T-helper 22 cell (primary cell): ENCODE measurements at regions not wholly inside any gene's neighbourhood (a gene's known extent, or its start where the extent isn't known, plus 50 kb on each side); places are given as distances from the start of the nearest gene placed in this dataset.

Source experiments
- DNase-seq: peaks from one replicate; pipeline ENCODE4 v3.0.0-alpha.2; 2020; ENCODE audit warnings: low read depth

DNA sequence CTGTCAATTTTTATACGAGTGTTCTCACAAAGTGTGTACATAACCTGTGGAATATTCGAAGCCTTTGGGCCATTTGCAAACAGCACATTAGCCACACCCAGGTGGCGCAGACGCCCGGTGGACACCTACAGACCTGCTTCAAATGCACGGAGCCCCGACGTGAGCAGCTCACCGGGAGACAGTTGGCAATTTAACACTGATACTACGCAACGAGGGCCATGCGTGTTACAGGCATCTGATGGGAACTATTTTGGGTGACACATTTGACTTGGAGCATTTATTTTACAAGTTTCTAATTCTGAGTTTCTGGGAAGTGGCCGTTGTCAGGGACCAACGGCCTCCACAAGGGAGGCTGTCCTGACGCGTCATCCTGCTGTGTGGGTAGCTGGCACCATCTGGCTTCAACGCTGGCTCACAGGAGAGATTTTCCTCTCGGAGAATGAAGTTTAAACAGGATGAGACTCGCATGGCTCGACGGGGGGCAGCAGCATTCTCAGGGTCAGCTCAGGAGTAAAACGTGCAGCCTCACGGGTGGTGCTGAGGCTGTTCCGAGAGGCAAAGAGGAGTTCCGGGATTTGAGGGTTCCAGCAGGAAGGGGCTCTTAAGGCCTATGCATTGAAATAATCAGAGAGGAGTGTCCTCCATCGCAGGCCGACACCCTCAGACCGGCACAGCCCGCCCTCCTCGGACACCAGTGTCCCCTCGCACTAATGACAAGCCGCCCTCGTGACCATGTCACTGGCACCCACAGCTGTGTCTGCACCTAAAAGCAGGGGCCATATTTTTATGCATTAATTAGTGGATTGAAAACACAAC, 207.4 kb downstream of the DLL1 start:
- DNase-seq = no peak

DNA sequence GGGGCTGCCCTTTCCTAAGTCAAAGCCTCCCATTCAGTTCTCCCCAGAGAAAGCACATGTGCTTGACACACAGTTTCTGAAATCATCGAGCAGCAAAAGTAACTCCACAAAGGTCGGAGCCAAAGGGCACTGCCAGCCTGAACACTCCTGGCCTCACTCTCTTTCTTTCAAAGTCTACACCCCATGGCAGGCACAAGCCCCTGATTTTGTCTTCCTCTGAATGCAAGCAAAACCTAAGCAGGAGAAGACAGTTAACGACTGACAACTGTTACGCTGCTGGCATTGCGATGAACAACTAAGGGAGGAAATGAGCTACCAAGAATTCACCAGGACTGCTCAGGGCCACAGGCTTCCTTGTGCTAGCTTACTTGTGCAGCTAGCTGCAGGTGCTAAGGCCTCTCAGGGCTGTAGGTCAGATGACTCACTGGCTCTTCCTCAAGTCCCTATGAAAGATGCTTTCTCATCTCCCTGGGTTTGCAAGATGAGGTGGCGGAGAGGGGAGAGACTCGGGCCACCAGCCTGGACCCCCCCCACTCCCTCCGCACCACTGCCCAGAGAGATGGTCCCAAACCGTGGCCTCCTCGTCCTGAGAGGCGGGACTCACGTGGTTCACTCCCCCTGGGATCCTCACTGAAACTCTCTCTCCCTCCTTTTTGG, 208.2 kb downstream of the DLL1 start:
- DNase-seq = no peak

DNA sequence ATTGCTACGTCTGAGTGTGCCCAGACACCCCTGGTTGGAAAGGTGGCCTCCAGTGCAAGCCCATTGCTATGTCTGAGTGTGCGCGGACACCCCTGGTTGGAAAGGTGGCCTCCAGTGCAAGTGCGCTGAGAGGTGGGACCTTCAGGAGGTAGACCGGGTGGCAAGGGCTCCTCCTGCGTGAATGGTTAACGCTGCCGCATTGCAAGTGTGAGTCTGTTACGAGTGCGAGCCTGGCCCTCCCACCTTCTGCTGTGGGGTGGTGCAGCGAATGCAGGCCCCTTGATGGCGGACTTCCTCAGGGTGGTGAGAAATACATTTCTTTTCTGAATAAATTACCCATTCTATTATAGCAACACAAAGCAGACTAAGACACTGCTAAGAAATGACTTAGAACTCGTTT, 208.8 kb downstream of the DLL1 start:
- no peak for DNase-seq

DNA sequence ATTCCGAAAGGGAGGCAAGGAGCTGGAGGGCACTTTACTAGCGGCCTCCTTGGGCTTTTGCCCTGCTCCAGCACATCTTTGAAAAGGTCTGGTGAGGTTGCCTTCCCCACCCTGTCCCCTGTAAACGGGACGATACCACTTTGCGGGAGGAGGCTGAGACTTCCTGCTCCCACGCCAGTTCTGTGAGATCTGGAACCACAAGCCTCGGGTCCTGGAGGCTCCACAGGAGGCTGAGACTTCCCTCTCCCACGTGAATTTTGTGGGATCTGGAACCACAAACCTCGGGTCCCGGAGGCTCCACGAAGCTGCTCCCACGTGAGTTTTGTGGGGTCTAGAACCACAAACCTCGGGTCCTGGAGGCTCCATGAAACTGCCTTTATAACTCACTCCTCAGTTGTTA, 209.3 kb downstream of the DLL1 start:
- DNase-seq = no peak

DNA sequence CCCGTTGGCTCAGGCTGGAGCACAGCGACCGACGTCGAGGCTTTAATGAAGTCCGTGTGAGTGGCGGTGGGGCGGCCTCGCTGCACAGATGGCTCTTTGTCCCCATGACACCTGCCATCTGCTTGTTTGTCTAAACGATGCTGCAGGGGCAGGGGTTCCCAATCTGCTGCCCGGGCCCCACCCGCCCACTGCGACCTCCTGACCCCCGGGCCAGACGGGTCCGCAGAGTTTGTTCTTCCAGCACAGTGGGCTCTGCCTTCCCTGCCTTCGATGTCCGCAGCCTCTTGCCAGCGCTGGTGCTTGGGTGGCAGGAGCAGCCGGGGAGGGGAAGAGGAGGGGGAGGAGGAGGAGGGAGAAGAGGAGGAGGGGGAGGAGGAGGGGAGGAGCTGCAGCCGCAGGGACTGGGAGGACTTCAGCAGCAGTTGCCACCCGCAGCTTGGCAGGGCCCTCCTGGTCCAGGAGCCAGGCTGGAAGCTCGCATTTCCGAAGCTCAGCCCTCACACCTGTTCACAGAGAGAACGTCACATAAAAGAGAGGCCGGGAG, 210.0 kb downstream of the DLL1 start:
- no peak for DNase-seq

DNA sequence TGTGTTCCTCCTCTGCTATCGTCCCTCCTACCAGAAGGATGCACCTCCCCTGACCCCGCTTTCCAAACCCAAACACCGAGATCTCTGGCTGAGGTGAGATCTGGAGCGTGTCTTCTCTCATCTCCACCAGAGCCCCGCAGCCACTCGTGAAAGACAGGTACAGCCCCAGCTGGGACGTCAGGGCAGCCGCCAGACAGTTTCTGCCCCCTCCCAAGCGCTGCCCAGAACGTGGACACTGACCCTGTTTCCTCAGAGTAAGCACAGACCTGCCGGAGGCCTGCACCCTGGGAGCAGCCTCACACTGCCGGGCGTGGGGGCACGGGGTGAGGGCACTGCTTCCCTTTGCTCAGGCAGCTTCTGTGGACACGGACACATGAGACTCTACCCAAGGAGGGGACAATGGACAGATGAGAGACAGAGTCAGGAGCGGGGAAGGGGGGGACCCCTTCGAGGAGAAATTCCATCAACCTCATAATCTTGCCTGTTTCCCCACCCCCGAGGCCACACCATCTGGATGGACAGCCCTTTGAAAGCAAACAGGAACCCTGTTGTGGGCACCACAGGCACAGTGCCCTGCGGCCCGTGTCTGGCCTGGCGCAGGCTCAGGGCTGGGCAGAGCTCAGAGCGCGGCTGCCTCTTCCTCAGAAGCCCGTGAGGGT, 210.6 kb downstream of the DLL1 start:
- no peak for DNase-seq

DNA sequence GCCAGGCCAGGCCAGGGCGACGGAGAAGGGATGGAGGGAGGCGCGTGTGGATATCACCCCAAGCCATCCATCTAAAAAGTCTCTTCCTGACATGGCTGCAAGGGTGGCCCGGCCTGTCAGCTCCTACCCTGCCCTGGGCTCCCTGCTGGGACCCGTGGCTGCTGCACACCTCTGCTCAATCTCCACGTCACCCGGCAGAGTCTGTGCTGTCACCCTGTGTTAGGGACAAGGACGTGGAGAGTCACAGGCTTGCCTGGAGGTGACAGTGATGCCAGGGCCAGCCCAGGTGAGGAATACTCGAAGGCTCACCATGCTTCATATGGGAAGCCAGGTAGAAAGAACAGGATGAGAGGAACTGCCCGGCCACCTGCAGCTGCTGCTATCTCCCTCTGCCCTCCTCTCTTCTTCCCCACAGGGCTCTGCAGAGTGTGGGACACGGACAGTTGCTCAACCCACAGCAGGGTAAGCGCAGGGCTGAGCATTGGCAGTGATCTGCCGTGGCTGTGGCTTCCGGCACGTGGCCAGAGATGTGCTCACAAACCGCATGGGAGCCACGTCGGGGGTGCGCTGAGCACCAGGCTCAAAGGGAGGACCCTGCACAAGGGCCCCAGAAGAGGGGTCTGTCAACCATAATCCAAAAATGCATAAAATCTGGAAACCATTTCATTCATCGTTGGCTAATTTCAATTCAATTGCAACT, 214.3 kb downstream of the DLL1 start:
- no peak for DNase-seq

DNA sequence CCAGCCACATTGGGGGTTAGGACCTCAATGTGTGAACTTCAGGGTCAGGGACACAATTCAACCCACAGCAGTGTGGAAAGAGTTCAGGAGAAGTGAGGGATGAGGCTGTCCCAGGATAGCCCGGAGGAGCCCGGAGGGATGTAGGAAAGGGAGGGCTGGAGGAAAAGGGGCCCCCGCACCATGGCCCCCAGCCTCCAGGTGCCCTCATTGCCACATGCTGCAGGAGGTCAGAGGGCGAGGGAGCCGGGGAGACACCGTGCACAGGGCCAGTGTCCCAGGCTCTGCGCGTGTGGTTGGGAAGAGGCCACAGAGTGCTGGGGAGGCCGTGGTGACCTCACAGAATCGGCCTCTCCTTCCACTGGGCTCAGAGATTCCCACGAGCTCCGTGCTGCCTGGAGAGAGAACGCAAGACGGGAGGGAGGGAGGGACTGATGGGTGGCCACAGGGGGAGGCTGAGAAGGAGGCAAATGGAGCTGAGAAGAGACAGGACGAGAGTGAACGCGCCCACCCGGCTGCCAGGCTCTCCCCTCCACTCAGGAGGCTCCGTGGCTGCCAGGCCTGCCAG, 215.1 kb downstream of the DLL1 start:
- no peak for DNase-seq

DNA sequence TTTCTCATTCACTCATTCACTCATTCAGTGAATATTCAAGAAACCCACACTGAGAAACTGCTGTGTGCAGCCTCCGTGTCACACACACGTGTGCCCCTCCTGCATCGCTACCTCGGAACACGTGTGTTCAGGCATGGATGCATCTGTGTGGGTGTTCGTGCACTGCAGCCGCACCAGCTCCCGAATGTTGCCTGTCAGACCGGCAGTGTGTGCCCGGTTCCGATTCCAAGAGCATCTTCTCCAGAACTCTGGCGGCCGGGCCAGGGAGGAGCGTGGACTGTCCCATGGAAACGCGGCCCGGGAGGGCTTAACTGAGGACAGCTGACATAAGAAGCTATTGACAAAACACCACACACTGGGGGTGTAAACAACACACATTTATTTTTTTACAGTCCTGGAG, 216.0 kb downstream of the DLL1 start:
- no peak for DNase-seq

DNA sequence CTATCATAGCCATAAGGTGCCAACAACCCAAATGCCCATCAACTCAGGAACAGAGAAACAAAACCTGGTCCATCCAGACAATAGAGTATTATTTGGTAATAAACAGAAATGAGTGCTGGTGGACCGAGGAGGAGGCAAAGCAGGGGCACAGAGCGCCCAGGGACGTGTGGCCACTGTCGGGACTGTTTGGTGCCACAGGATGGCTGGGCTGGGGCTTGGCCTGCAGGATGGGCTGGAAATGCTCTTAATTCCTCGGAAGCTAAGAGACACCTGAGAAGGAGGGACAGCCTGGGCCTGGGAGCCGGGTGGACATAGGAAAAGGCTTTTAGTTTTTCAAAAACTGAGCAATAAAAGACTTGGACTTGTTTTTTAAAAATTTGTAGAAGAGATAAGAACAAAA, 216.4 kb downstream of the DLL1 start:
- no peak for DNase-seq

DNA sequence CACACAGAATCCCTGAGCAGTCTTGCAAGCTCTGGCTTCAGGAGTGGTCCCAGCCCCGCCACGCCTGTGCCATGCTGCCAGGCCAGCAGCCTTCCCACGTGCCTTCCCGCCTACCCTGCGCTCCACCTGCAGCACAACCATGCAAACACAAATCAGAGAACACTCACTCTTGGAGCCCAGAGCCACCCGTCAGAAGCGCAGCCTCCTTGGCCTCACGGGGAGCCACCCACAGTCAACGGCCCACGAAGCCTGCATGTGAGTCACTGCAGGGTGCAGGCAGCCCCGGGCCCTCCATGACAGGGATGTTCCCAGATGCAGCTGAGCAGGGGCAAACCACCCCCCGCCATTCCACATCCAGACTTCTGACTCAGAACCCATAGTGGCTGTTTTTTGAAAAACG, 217.0 kb downstream of the DLL1 start:
- DNase-seq = no peak

DNA sequence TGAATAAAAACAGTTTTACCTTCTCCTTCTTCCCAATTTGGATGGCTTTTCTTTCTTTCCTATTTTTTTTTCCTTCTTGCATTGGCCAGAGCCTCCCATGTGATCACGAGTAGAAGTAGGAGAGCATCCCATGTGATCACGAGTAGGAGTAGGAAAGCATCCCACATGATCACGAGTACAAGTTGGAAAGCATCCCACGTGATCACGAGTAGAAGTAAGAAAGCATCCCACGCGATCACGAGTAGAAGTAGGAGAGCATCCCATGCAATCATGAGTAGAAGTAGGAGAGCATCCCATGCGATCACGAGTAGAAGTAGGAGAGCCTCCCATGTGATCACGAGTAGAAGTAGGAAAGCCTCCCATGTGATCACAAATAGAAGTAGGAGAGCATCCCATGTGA, 218.6 kb downstream of the DLL1 start:
- DNase-seq = no peak

DNA sequence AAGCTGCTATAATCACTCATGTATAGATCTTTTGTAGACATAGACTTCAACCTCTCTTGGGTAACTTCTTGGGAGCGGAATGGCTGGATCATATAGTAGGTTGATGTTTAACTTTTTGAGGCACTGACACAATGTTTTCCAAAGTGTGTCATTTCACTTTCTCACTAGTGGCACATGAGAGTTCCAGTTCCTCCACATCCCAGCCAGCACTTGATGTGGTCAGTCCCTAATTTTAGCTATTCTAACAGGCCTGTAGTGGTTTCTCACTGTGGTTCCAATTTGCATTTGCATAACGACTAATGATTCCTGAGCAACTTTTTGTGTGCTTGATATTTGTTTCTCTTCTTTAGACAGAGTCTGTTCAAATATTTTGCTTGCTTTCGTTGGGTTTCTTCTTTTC, 221.3 kb downstream of the DLL1 start:
- no peak for DNase-seq

DNA sequence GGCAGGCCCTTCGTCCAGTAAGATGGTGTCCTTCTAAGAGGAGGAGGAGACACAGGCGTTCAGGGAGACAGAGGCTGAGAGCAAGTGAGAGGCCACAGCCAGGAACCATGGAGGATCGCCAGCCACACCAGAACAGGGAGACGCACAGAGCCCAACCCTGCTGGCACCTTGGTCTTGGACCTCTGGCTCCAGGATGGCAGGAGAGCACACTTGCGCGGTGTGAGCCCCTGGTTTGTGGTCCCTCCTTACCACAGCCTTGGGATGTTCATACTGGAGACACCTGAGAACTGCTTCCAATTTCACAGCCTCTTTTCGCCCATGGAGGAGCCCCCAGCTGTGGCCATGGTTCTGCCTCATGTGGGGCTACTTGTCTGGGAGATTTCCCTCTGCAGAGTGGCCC, 222.4 kb downstream of the DLL1 start:
- no peak for DNase-seq

DNA sequence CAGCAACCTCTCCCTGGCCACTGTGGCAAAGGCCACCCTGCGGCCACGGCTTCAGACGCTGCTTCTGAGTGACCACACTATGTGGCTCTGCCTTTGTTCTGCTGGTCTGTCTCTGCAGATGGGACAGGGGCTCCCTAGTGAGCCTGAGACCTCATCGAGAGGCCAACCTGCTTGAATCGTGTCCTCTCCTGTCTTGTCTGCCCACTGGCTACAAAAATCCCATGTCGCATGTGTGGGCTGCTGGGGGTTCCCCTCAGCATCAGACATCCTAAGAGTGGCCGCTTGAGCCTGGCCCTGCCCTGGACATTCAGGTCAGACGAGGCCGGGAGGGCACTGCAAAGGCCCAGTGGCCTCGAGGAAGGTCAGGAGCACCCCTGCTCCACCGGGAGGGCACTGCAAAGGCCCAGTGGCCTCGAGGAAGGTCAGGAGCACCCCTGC, 222.9 kb downstream of the DLL1 start:
- no peak for DNase-seq

DNA sequence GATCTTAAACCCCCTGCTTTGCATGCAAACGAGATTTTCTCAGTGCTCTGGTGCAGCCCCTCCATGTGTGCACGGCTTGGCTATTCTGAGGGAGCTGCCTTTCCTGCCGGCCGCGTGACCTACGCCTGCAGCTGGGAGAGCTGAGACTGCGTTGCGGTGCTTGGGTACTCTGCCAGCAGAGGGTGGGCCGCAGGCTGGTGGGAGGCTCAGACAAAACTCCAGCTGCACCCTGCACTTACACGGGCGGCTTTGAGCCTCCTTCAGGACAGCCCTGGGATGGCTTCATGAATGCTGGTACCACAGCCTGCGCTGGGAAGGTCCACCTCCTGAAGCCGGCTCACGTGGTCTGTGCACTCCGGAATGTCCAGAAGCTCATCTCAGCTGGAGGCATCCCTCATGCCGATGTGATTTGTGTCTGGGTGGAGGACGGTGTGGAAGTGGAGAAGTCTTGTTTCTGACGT, 223.7 kb downstream of the DLL1 start:
- DNase-seq = no peak

DNA sequence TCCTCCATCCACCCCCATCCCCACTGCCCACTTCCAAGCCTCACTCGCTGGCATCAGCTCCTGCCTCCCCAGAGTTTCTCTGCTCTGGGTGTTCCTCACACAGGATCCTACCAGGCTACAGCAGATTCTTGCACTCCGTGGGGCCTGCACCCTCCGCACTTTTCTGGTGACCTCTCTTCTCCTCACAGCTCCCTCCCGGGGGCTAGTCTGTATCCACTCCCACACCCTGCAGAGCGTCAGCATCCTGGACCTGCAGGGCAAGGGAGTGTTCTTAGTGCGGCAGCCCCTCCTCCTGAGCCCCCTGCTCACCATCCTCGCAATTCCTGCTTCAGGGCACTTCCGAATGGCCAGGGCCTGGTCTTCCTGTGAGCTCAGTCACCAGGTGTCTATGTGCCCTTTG, 224.2 kb downstream of the DLL1 start:
- DNase-seq = no peak

DNA sequence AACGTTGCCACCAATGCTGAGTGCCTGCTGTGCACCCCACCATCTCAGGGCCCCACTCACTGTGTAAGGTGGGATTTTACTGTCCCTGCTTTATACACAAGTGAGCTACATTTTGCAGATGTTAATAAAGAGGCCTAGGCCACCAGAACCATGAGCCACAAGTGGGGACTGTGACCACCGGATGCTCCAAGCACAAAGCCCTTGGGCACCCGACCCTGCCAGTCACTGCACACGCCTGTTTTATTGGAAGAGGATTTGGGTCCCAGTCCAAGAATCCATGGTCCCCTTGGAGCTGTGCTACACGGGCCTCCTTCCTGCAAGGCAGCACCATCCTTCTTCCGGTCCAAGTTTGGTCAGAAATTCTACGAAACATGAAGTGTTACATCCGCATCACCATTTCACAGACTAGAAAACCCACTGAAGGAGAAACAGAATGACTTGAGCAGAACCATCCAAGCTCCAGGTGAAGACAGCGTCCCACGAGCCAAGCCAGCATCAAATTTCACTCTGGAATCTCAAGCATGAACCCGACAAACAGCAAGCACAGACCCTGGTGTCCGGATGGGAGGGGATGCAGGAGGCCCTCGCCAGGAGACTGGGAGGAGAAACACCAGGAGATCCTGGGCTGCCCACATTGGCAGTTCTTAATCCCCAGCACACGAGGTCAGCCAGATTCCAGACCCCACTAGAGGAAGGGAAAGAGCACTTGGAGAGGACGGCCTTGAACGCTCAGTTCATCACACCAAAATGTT, 226.9 kb downstream of the DLL1 start:
- DNase-seq = no peak

DNA sequence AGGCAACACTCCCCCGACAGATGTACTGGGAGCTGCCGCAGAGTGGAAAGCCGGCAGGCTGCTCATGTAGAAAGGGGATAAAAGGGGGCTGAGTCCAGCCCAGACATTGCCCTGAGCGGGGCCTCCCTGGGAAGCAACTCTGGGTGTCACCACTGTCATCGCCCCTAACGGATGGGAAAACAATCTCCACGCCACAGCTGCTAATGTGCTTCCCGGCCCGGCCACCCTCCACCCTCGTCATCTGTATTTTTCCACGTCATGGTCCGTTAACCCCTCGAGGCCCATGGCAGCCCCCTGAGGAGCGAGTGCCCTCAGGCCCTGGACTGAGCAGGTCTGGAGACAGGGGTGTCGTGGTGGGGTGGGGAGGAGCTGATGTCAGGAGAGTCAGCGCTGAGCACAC, 227.4 kb downstream of the DLL1 start:
- no peak for DNase-seq

DNA sequence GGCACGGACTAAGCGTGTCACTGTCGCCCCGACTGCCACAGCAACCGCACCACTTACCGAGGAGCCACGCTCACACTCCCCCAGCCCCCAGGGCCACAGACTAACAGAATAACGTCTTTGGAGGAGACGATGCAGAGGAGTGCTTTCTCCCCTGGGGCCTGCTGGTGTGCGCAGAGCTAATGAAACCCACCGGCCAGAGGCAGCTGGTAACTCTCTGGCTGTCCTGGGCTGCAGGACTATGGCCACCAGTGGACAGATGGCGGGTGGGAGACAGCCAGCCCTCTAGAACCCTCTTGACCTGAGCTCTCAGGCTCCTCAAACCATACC, 228.0 kb downstream of the DLL1 start:
- no peak for DNase-seq

DNA sequence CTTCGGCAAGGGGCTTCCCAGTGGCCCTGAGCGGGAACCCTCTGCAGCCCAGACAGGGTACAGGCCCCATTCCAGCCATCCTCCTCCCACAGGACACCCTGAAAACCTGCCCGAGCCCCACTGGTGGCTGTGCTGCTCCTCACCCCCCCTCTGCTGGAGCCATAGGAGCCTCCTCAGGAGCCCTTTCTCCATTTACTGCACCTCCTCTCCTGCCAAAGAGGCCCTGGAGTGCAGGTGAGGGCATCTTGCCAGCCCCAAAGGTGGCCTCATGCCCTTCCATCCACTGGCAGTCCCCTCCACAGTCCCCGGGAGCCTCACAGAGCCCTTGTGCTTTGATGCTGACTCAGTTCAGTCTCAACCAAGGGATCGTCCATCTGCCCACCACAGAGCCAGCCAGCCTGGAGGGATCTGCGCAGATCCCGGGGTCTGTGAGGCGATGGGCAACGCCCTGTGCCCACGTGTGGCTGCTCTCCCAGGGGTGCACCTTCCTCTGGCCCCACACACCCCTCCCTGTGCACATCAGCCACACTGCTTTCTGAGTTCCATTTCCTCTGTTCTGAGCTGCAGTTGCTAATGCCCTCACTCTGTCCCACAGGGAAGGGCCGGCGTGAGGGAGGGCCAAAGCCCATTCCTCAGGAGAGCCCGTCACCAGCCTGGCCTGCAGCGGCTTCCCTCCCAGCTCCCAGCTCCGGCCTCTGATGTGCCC, 228.5 kb downstream of the DLL1 start:
- DNase-seq = no peak
